GM21825 (cell line): ENCODE measurements at regions not wholly inside any gene's neighbourhood (a gene's known extent, or its start where the extent isn't known, plus 50 kb on each side); places are given as distances from the start of the nearest gene placed in this dataset.
"Not testable (repeated sequence)": the region's sequence is repeated elsewhere in the genome, so short reads cannot be mapped to it uniquely, and the experiment has no call there.

Experiments
- ATAC-seq: cut with Tn5 transposase; IDR thresholded peaks from one replicate; pipeline ENCODE4 v1.9.1; 2021; ENCODE audit warnings: mild to moderate bottlenecking, moderate library complexity; ENCODE audit not compliant: unreplicated experiment

GRCh38 chr11:91394073-91394726 lies 830.4 kb upstream of the FAT3 start:
- ATAC-seq = no peak

GRCh38 chr11:91382946-91383345 lies 841.7 kb upstream of the FAT3 start:
- ATAC-seq = no peak

- ATAC-seq = no peak
Observed at GRCh38 chr11:91374794-91375193, 849.8 kb upstream of the FAT3 start.

- no peak for ATAC-seq
Observed at GRCh38 chr11:91373497-91373896, 851.1 kb upstream of the FAT3 start.

GRCh38 chr11:91366816-91367215 lies 857.8 kb upstream of the FAT3 start:
- ATAC-seq = no peak

- no peak for ATAC-seq
Observed at GRCh38 chr11:91365986-91366585, 858.5 kb upstream of the FAT3 start.

GRCh38 chr11:91350931-91351330 lies 873.7 kb upstream of the FAT3 start:
- ATAC-seq = no peak

GRCh38 chr11:91326751-91327150 lies 897.9 kb upstream of the FAT3 start:
- ATAC-seq = no peak

- no peak for ATAC-seq
Observed at GRCh38 chr11:91326280-91326679, 898.3 kb upstream of the FAT3 start.

- ATAC-seq = no peak
Observed at GRCh38 chr11:91314521-91314920, 910.1 kb upstream of the FAT3 start.

- ATAC-seq = no peak
Observed at GRCh38 chr11:91312541-91312940, 912.1 kb upstream of the FAT3 start.

GRCh38 chr11:91310085-91310484 lies 914.5 kb upstream of the FAT3 start:
- no peak for ATAC-seq

- ATAC-seq = no peak
Observed at GRCh38 chr11:91308069-91308468, 916.5 kb upstream of the FAT3 start.

- ATAC-seq = no peak
Observed at GRCh38 chr11:91305402-91305801, 919.2 kb upstream of the FAT3 start.

GRCh38 chr11:91303749-91304148 lies 920.9 kb upstream of the FAT3 start:
- ATAC-seq = no peak

- no peak for ATAC-seq
Observed at GRCh38 chr11:91299980-91300379, 924.6 kb upstream of the FAT3 start.

- no peak for ATAC-seq
Observed at GRCh38 chr11:91296629-91297028, 928.0 kb upstream of the FAT3 start.

- ATAC-seq = no peak
Observed at GRCh38 chr11:91295591-91295990, 929.0 kb upstream of the FAT3 start.

GRCh38 chr11:91293119-91293518 lies 931.5 kb upstream of the FAT3 start:
- ATAC-seq = no peak

GRCh38 chr11:91272089-91272488 lies 952.5 kb upstream of the FAT3 start:
- ATAC-seq = no peak

GRCh38 chr11:91268512-91269295 lies 955.9 kb upstream of the FAT3 start:
- ATAC-seq = not testable (repeated sequence)

- no peak for ATAC-seq
Observed at GRCh38 chr11:91265946-91266345, 958.7 kb upstream of the FAT3 start.
